ENCODE measurements at regions not wholly inside any gene's neighbourhood (a gene's known extent, or its start where the extent isn't known, plus 50 kb on each side); places are given as distances from the start of the nearest gene placed in this dataset.
A peak's percentile ranks its signal among the peaks of the same experiment; 100 is the strongest.
"Not testable (repeated sequence)": the region's sequence is repeated elsewhere in the genome, so short reads cannot be mapped to it uniquely, and the experiment has no call there.

DNA sequence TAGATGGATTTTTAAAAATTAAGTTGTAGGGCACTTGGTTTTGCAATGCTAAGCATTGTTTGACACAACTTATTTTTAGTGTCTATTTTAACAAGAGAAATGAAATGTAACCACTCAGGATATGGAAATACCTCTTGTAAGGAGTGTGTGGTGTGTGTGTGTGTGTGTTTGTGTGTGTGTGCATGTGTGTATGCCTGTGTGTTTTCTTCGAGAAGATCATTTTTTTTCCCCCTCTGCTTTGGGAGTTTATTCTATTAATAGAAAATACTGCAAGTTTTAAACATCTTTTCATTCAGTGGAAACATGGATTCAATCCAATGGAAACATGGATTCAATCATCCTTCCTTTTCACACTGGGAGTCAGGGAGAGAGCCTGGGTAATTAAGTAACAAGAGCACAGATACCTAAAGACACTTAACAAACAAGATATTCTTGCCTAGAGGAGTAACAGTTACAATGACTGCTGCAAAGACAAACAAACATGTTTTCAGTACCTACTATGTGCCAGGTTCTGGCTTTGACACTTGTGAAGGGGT lies 567.2 kb upstream of the TBL1XR1 start:
- no peak for DNase-seq

DNA sequence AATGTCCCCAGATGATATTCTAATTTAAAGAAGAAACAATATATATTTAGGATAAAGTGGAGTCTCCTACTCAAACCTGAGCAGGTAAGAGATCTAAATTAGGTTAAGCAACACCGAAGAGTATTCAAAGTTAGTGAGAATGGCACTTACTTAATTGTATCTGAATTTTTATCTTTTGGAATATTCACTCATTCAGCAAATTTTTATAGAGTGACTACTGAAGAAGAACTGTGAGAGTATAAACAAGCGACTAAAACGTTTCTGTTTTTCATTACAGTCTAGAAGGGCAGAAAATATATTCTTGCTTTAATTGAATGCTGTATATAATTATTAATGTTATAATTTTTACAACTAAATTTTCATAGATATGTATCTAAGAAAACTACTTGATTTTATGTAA lies 567.7 kb upstream of the TBL1XR1 start:
- DNase-seq: no peak

DNA sequence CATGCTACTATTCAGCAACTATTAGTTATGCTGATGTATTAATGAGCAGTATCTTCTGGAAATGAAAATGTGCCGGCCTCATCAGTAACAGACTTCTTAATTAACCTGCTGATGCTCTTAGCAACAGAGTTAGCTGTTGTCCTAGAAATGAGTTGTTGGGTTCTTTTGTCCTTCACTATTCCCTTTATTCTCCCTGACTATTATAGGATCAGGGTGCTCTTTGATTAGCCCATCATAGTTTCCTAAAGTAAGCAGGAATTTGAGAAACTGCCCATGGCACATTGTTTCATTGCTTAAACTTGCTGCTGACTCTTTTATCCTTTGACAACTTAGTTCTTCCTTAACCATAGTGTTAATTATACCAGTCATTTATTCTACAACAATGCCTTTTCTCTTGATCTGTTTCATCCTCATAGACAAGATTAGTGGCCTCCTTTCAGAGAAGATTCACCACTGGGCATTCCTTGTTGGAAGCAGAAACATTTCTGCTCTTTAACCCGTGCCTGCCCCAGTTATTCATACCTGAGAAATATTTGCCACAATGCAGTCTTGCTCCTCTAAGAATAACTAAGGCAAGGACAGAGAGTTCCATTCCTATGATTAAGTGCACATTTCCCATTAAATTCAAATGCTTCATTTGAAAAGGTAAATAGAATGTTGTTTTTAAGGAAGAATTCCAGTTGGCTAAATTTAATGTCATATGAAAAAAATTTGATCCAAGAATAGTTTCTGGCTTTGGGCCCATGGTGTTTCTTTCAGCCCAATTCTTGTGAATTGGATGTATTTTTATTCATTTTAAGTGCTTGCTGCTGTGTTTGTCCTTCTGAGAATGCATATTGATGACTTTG lies 573.3 kb upstream of the TBL1XR1 start:
- no peak for DNase-seq

DNA sequence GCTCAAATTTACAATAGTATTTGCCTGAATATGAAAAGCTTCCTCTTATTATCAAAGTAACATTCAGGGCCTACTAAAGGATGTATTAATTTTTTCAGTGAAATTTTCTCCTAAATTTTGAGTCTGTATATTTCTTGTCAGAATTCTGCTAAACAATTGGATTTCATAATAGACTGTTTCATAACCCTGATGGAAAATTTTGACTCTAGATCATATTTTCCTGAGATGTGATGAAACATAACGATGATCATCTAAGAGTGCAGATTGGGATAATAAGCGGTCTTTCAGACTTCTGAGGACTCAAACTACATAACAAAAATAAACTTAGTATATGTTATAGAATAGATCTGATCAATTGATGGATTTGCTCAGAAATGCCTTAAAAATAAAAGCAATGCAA lies 574.5 kb upstream of the TBL1XR1 start:
- peak; percentile 31 for DNase-seq

DNA sequence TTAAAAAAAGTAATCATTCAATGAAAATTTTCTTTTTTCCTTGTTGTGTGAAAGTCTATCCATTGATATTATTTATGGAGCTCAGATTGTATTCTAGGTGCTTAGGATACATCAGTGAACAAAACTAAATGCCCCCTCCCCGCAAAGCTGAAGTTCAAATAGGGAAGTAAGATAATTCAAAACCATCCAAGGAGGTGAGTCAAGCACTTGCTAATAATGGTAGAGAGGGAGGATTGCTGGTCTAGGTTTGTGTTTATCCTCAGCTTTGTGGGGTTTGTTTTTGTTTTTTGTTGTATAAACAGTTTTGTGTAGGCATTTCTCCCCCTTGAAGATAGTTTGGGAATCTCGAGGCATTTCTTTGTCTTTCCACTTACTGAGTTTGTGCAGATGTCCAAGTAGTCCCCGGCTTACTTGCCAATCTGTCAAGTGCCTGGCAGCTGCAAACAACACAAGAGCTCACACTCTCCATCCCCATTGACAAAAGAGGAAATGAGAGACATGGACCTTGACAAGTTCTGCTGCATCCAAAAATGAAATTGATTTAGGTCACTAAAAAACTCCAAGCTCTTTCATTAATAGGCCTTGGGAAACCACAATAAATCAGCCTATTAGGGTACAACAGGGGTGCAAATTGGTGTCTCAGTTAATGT lies 575.8 kb upstream of the TBL1XR1 start:
- DNase-seq: peak; percentile 36

DNA sequence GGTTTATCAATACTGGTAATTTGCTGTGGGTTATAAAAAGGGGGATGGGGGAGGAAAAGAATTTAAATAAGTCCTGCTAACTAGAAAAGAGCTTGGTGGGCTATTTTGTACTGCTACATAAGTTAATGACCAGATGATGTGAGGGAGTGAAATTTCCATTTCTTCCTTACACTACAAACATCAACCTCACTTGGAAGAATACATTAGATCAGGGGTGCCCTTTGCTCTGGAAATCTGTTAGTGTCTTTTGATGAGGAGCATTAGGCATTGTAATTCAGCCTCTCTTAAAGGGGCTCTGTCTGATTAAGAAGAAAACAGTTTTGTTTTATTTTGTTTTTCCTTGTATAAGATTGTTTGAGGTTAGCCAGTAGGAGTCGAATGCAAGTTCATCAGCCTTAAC lies 576.4 kb upstream of the TBL1XR1 start:
- no peak for DNase-seq

DNA sequence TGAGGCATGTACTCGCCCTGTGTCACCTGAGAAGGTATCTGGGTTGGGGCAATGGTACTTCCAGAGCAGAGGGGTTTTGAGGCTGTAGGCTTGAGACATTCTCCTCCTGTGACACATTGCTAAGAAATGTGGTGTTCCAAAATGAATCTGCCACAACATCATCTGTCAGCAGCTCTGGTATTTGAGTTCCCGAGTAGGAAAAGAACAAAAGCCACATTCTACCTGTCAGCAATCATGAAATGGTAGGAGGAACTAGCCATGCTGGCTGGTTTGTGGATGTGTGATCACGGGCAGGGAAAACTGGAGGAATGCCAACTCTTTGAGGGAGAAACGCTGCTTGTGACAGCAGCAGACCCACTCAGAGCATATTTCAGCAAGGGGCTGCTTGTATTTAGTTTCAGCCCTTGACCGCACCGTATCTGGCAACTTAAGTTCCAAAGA lies 579.4 kb upstream of the TBL1XR1 start:
- no peak for DNase-seq

DNA sequence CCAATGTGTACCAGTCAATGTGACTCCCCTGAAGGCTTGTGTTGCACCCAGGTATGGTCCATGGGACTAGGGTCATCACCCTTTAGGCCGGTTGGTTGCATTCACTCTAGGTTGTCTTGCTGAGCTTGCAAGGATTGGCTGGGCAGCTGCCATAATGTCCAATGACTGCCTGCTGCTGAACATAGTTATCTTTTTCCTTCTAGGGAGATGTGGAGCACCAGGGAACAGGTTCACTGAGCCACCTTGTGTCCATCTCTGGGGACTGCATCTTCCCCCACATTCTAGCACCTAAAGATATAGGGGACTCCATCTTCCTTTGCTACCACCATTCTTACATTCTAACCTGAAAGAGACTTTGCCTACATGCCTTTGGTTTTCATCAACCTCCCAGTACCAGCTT lies 580.4 kb upstream of the TBL1XR1 start:
- DNase-seq: peak; percentile 52

DNA sequence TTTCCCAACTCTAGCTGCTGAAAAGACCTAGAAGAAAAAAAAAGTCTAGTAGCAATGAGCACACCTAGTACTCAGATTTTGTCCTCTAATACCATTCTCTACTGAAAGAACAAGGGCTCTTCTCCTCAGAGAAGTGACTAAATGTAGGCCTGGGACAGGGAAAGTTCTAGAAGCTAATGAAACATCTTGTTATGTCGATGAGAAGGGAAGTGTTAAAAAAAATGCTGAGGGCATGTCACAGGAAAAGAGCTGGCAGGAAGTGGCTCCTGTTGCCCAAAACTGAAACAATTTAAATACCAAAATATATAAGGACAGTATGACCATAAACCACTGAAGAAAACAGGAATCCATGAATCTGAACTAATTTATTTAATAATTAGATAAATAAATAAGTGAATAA lies 581.4 kb upstream of the TBL1XR1 start:
- peak; percentile 58 for DNase-seq

DNA sequence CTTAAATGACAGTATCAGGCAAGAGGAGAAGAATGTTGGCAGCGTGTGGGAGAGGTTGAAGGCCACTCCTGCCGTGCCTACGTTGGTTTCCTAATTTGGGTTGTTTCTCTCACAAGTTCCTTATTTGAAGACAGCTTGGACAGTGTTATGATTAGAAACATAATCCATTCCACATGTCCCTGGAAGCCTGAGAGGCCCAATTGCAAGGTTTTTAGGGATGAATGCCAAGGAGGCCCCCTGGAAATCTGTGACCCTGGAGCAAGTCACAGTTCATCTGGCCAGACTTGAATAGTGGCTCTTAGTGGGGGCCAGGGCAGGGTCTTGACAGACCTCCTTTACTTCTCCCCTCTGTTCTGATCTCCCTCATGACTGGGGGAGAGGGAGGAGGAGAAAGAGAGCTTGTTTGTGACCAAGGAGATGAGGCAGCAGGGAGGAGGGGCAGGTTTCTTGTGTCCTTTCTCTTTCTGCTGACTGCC lies 584.4 kb upstream of the TBL1XR1 start:
- DNase-seq: peak; percentile 59

DNA sequence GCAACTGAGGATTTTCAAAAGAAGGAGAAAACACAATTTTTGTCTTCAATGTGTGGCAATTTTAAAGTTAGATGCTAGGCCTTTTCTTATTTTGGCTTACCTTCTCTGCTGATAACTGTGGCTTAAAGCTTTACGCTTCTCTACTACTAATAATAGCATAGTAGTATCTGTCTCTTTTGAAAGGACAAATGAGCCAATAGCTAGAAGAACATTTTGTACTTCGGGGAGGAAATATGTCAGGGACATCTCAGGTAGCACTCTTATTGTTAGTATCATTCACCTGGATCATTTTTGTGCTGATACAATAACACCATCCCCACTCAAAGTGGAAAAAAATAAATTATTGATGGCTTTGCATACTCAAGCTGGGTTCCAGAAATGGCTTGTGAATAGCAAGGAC lies 586.1 kb upstream of the TBL1XR1 start:
- no peak for DNase-seq

DNA sequence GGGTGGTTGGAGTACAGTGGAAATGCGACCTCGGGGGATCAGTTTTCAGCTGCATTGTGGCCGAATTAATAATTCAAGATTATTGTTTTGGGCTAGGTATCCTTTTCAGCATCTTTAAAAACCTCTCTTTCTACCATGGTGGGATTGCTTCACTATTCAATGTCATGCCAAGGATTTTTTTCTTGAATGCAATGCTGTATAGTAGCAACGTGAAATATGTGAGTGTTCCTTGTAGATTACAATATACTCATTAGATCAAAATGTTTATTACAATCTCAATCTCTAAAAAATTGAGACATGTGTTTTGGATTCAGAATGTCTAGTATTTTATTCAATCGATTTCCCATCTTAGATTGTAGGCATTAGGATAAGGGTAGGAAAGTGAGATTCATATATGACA lies 586.5 kb upstream of the TBL1XR1 start:
- no peak for DNase-seq

DNA sequence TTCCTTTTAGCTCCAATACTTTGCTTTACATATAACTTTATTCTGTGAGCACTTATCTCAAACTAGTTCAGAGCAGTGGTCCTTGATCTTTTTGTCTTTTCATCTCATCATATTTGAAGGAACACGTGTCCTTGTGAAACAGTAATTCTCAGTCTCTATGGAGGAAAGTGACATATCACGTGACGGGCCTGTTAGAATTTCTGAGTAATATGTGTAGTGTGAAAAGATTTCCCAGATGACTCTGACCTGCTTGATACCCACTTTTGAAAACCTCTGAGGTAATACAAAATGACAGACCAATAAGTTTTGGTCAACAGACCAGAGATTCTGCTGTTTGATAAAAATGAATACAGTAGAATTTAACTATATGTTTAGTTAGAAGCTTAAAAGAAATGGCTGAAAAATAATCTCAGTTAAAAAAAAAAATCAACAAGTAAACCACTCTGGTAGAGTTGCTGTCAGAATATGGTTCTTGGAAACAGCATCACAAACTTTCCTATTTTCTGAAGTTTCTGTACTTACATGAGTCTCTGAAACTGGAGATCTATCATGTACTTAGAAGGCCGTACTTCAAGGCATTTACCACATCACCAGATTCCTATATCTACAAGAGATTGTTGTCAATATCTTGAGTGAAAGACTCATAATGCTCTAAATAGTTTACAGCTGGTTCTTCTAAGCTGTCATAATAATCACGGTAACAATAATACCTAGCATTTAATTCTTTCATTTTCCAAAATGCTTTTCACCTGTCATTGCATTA lies 590.2 kb upstream of the TBL1XR1 start:
- DNase-seq: no peak

DNA sequence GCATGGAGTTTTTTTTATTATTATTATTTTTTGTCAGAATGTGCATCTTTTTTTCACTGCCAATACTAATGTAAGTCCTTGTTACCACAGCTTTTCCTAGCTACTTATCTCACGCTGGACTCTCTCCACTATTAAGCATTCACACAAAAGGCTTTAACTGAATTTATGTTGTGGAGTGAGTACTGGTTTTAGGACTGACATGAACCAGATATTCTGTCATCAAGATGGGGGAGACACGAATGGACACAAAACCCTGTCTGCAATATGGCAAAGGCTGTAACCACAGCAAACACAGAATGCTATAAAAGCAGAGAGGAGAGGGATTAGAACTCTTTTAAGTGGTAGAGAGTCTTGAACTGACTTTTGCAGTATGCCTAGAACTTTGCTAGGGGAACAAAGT lies 592.2 kb upstream of the TBL1XR1 start:
- DNase-seq: no peak

DNA sequence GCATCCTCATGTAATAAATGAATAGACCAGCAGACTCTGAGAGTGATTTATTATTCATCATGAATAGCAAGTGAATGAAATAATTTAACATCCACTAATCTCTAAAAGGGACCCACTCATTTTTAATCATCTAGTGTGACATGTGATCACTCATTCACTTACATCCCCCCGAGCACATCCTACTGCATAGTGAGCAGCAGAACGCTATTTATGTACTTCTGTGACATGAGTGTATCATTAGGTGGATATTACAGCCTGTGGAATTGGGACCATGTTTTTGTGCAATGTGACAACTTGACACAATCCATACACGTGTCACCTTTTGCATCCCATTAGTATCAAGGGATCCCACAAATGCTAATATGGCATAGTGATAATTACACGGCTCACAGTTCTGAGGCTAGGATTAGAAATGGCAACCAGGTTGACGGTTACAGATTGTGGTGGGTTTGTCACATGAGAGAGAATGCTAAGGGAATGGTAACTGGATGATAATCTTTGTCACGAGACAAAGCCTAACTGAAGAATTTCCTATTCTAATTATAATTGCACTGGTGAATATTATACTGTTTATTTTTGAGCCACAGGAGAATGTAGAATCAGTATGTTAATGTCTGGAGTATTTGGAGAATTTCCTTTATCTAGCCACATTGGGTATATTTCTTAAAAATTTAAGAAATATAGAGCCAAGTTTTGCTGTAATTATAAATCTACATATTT lies 595.2 kb upstream of the TBL1XR1 start:
- DNase-seq: no peak

DNA sequence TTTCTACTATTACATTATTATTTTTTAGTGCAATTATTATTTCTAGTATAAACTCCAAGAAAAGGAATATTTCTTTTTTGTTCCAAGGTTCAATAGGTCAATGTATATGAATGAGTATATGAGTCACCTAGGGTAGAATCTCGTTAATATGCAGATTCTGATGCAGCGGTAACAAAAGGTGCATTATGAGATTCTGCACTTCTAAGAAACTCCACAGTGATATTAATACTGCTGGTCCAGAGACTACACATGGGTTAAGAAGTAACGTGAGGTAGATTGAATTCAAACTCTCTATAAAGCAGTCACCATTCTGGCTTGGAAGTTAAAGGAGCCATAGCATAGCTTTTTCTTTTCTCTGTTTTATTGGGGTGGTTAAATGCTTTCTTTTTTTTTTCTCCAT lies 596.2 kb upstream of the TBL1XR1 start:
- no peak for DNase-seq

DNA sequence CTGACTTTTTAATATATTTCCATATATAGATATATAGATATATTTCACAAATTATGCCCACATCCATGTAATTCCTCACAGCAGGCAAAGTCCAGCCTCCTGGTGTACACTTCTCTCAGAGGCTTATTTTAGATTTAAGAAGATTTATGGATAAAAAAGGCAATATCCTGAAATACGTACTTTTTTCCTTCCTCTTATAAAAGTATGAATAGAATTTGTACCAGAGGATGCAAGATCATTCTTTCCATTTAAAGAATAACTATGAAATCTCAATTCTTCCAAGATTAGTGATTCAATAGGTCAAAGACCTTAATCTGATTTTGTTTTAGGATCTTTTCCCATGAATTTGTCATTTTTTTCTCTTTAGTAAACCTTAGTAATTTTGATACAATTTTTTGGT lies 597.9 kb upstream of the TBL1XR1 start:
- DNase-seq: no peak

DNA sequence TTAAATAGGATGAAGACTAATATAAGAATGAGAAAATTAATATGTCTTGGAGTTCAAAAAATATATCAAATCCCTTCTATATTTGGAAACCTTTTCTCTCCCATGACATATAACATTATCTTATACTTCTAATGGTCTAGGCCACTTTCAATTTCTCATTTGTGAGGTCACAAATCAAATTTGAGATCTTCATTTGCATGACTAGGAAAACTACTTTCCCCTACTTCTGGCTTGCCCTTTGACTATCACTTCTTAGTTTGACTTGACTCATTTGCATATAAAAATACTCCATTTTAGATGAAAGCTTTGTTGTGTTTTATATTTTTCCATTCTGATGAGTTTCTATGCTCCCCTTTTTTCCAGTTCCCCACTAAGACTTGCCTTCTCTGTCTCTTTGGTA lies 598.6 kb upstream of the TBL1XR1 start:
- DNase-seq: peak; percentile 50

DNA sequence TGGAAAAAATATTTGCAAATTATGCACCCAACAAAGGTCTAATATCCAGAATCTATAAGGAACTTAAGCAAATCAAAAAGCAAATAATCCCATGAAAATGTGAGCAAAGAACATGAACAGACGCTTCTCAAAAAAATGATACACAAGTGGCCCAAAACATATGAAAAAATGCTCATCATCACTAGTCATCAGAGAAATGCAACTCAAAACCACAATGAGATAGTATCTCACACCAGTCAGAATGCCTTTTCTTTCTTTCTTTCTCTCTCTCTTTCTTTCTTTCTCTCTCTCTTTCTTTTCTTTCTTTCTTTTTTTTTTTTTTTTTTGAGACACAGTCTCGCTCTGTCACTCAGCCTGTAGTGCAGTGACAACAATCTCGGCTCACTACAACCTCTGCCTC lies 602.9 kb upstream of the TBL1XR1 start:
- DNase-seq: not testable (repeated sequence)

DNA sequence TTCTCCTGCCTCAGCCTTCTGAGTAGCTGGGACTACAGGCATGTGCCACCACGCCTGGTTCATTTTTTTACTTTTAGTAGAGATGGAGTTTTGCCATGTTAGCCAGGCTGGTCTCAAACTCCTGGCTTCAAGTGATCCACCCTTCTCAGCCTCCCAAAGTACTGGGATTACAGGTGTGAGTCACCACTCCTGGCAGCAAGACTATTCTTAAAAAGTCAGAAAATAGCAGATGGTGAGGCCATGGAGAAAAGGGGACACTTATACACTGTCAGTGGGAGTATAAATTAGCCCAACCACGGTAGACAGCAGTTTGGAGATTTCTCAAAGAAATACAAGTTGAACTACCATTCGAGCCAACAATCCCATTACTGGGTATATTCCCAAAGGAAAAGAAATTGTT lies 603.3 kb upstream of the TBL1XR1 start:
- DNase-seq: no peak

DNA sequence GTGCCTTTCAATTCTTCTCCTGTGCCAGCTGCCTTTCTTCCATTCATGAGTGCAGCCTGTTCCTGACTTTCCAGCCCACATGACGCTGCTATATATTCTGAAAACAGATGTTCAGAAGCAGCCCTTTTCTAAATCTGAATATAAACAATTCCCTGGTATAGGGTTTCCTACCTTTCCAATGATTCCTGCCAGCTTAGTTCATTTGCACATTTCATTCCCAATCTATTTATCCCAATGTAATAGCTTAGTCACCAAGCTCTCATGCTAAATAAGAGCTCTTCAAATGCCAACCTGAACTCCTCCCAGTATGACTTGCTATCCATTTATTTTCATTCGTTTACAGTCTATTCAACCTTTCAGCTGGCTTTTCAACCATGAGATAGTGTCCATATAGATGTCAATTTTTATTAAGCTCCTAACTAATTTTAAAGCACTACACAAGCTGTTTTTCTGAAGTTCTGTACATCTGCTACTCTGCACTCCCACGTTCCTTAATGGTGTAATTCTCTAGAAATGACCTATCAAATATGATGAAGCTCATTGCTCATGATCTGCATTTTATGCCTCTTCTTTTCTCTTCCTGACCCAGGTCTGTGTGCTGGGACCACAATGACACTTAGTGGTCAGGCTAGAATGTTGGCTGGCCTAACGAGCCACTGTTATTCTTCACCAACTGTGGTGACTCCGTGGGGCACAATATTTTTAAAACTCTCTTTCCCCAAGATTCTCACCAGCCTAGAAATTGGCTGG lies 605.0 kb upstream of the TBL1XR1 start:
- DNase-seq: no peak

DNA sequence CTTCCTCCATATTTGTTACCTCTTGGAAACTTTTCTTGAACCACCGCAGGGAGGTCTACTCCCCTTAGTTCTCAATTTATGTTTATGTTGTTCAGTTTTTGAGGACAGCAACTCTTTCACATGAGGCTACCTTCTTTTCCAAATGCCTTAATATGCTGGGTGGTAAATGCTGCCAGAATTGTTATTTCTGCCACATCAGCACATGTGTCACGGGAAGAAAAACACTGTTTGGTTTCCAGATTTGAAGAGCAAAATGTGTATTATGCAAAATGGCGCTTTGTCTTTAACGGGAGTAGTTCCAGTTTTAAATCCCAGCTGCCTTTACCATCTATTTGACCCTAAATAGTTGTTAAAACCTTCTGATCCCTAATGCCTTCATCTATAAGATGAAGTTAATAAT lies 606.2 kb upstream of the TBL1XR1 start:
- DNase-seq: no peak
